PC-3 (cell line): ENCODE measurements at regions not wholly inside any gene's neighbourhood (a gene's known extent, or its start where the extent isn't known, plus 50 kb on each side); places are given as distances from the start of the nearest gene placed in this dataset.
"Not testable (repeated sequence)": the region's sequence is repeated elsewhere in the genome, so short reads cannot be mapped to it uniquely, and the experiment has no call there.

Source experiments
- ATAC-seq: fragments of 200-7000 bp; cut with Tn5 transposase; 2 replicates; pipeline ENCODE4 v1.9.1; 2020; ENCODE audit warnings: mild to moderate bottlenecking, moderate library complexity
- BruUV-seq: library from RNA; stranded (reverse); fragments of 400-500 nt; replicated peaks from 2 replicates; lab custom pipeline; 2021; lab: Mats Ljungman, UMichigan
- CTCF ChIA-PET: fragments of 300-600 bp; sonication (Branson Sonifier 250); formaldehyde crosslinking; loops from one replicate; lab custom pipeline; 2022; ENCODE audit warnings: antibody characterized with exemption; lab: Charles Lee
- POLR2A ChIA-PET: fragments of 300-600 bp; sonication (Branson Sonifier 250); formaldehyde crosslinking; loops from one replicate; lab custom pipeline; 2022; ENCODE audit warnings: antibody characterized with exemption; ENCODE audit not compliant: unreplicated experiment; lab: Charles Lee
- DNase-seq: peaks from one replicate; pipeline ENCODE4 v3.0.0-alpha.2; 2015
- H2AFZ ChIP-seq: fragments of 300-600 bp; sonication (generic); 2 replicates; pipeline ENCODE4 v1.6.0; 2016; ENCODE audit warnings: antibody characterized with exemption, low read length
- H3F3A ChIP-seq: fragments of 300-600 bp; sonication (generic); one replicate; pipeline ENCODE4 v1.6.0; 2017; ENCODE audit warnings: antibody characterized with exemption, low read length, control low read depth, mild to moderate bottlenecking; ENCODE audit not compliant: unreplicated experiment
- H3K27ac ChIP-seq: fragments of 300-600 bp; sonication (generic); 2 replicates; pipeline ENCODE4 v1.5.1; 2016; ENCODE audit warnings: mild to moderate bottlenecking, low read length
- H3K27me3 ChIP-seq: fragments of 300-600 bp; sonication (generic); 2 replicates; pipeline ENCODE4 v1.6.1; 2016; ENCODE audit warnings: low read length, mixed read lengths
- H3K36me3 ChIP-seq: fragments of 300-600 bp; sonication (generic); 2 replicates; pipeline ENCODE4 v1.6.1; 2016; ENCODE audit warnings: low read depth, mixed run types, low read length, mixed read lengths
- H3K4me1 ChIP-seq: fragments of 300-600 bp; sonication (generic); 2 replicates; pipeline ENCODE4 v1.5.1; 2016; ENCODE audit warnings: low read length; ENCODE audit not compliant: insufficient read depth
- H3K4me2 ChIP-seq: fragments of 300-600 bp; sonication (generic); 2 replicates; pipeline ENCODE4 v1.6.0; 2016; ENCODE audit warnings: low read length
- H3K4me3 ChIP-seq: fragments of 300-600 bp; sonication (generic); 2 replicates; pipeline ENCODE4 v1.5.1; 2016; ENCODE audit warnings: mild to moderate bottlenecking, low read length, mixed read lengths
- H3K79me2 ChIP-seq: fragments of 300-600 bp; sonication (generic); 2 replicates; pipeline ENCODE4 v1.6.1; 2017; ENCODE audit warnings: low read length, mixed read lengths
- H3K9ac ChIP-seq: fragments of 300-600 bp; sonication (generic); 2 replicates; pipeline ENCODE4 v1.6.0; 2016; ENCODE audit warnings: mild to moderate bottlenecking, low read length
- H3K9me2 ChIP-seq: fragments of 300-600 bp; sonication (generic); replicated peaks from 2 replicates; pipeline ENCODE4 v1.6.1; 2016; ENCODE audit warnings: mixed run types, low read length, mixed read lengths
- H3K9me3 ChIP-seq: fragments of 300-600 bp; sonication (generic); 2 replicates; pipeline ENCODE4 v1.6.1; 2016; ENCODE audit warnings: low read length, mixed read lengths
- H4K20me1 ChIP-seq: fragments of 300-600 bp; sonication (generic); 2 replicates; pipeline ENCODE4 v1.6.1; 2016; ENCODE audit warnings: low read length, mixed read lengths
- EZH2 ChIP-seq: fragments of 300-600 bp; sonication (generic); IDR thresholded peaks from one replicate; pipeline ENCODE4 v1.6.1; 2017; ENCODE audit warnings: antibody characterized with exemption, mild to moderate bottlenecking, low read length; ENCODE audit not compliant: unreplicated experiment
- EZH2phosphoT487 ChIP-seq: fragments of 300-600 bp; sonication (generic); IDR thresholded peaks from 2 replicates; pipeline ENCODE4 v1.6.1; 2018; ENCODE audit warnings: mild to moderate bottlenecking, antibody characterized with exemption, low read length, borderline replicate concordance
- intact Hi-C: fragments of 100-400 bp; cut with micrococcal nuclease; formaldehyde crosslinking; loops from 2 replicates; pipeline ENCODE4 v1.9.0; 2023
- TF ChIP-seq, protein P1 (sequence below): fragments of 300-600 bp; sonication (generic); conservative IDR thresholded peaks from 2 replicates; pipeline ENCODE4 v1.5.1; 2017; ENCODE audit warnings: antibody characterized with exemption, low read depth, mild to moderate bottlenecking, low read length

DNA sequence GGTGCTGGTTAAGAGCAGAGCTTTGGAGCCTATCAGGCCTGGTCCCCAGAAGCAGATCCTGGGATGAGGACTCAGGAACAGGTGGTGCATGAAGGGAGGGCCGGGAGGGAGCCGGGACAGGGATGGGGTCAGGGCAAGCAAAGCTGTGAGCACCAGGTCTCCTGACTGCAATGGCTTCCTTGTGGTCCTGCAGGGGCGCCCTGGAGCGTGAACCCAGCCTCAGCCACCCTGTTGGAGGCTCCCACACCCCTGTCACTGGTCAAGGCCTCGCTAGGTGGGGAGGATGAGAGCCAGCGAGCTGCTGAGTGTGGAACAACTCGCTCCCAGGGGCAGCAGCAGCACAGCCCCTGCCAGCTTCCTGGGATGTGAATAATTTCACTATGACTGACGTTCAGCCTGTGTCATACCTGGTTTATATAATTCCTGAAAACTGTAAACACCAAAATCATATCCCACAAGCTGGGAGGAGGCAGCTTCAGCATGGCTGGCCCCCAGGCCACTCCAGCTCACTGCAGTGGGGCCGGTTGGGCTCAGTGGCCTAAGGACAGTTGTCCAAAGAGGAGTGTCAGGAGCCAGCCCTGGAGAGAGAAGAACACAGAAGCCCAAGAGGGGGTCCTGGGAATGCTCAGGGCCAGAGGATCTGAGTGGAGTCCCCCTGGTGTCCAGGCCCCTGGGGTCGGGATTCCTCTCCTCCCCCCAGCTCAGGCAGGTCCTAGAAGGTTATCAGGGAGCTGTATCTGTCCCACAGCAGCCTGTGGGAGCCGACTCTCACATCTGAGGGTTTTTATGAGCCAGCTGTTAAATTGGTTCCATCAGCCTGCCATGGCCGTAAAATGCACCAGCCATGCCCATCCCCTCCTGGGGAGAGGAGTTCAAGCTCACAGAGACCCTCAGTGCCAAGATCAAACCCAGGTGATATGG is 272.9 kb downstream of the ADGRD1 start:
- no peaks in the 10 kb centered on the region for H3K9me2 ChIP-seq
- no peak overlapping the region for H2AFZ ChIP-seq
- ChIA-PET POLR2A (interaction anchor here (0.5 kb wide), 1 partner anchor 441 kb away, joined by 3 read pairs; no protein-coding TSS in a partner anchor), CTCF (no interaction called here)
- DNase-seq: no peak
- no peaks in the 10 kb centered on the region for H3K4me1 ChIP-seq
- no peak overlapping the region for H3K27ac ChIP-seq
- no peaks in the 10 kb centered on the region for H3F3A ChIP-seq
- H3K4me2 ChIP-seq: no peak overlapping the region
- peaks cover 29% of the 10 kb centered on the region for H3K27me3 ChIP-seq
- H3K79me2 ChIP-seq: no peaks in the 10 kb centered on the region
- intact Hi-C loops: no loop called here
- no peak for ATAC-seq
- H4K20me1 ChIP-seq: no peaks in the 10 kb centered on the region
- no peak overlapping the region for H3K4me3 ChIP-seq
- H3K9me3 ChIP-seq: no peaks in the 10 kb centered on the region
- H3K9ac ChIP-seq: no peak overlapping the region
- no peaks in the 10 kb centered on the region for H3K36me3 ChIP-seq
- no TSS peak for BruUV-seq
- TF ChIP-seq EZH2 (no peak), EZH2phosphoT487 (no peak)
- TF ChIP-seq, protein P1, sequence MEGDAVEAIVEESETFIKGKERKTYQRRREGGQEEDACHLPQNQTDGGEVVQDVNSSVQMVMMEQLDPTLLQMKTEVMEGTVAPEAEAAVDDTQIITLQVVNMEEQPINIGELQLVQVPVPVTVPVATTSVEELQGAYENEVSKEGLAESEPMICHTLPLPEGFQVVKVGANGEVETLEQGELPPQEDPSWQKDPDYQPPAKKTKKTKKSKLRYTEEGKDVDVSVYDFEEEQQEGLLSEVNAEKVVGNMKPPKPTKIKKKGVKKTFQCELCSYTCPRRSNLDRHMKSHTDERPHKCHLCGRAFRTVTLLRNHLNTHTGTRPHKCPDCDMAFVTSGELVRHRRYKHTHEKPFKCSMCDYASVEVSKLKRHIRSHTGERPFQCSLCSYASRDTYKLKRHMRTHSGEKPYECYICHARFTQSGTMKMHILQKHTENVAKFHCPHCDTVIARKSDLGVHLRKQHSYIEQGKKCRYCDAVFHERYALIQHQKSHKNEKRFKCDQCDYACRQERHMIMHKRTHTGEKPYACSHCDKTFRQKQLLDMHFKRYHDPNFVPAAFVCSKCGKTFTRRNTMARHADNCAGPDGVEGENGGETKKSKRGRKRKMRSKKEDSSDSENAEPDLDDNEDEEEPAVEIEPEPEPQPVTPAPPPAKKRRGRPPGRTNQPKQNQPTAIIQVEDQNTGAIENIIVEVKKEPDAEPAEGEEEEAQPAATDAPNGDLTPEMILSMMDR: no peak

- peaks cover 29% of the 10 kb centered on the region for H3K27me3 ChIP-seq
- intact Hi-C loops, POLR2A ChIA-PET, ATAC-seq, H4K20me1 ChIP-seq, H3K27ac ChIP-seq, H3K36me3 ChIP-seq, H3F3A ChIP-seq, CTCF ChIA-PET, BruUV-seq, H2AFZ ChIP-seq, H3K9me2 ChIP-seq, H3K79me2 ChIP-seq, H3K4me3 ChIP-seq, H3K4me2 ChIP-seq, H3K9ac ChIP-seq, H3K9me3 ChIP-seq, DNase-seq, H3K4me1 ChIP-seq: not testable (repeated sequence)
Measured at GRCh38 chr12:131227641-131228040, 273.9 kb downstream of the ADGRD1 start.

- DNase-seq, H3K27ac ChIP-seq, H3K9ac ChIP-seq, POLR2A ChIA-PET, CTCF ChIA-PET, H3K4me3 ChIP-seq, H2AFZ ChIP-seq, H3K79me2 ChIP-seq, ATAC-seq, H3K9me2 ChIP-seq, H3K4me2 ChIP-seq, BruUV-seq, intact Hi-C loops, H3K4me1 ChIP-seq, H4K20me1 ChIP-seq, H3K36me3 ChIP-seq, H3F3A ChIP-seq, H3K9me3 ChIP-seq: not testable (repeated sequence)
- H3K27me3 ChIP-seq: peaks cover 29% of the 10 kb centered on the region
Measured at GRCh38 chr12:131229079-131229425, 275.3 kb downstream of the ADGRD1 start.
